Effector memory CD4-positive, alpha-beta T cell (primary cell): ENCODE measurements at regions not wholly inside any gene's neighbourhood (a gene's known extent, or its start where the extent isn't known, plus 50 kb on each side); places are given as distances from the start of the nearest gene placed in this dataset.
"Not testable (repeated sequence)": the region's sequence is repeated elsewhere in the genome, so short reads cannot be mapped to it uniquely, and the experiment has no call there.

Experiments
- DNase-seq, 3 donors: peaks; one replicate each; pipeline ENCODE4 v3.0.0-alpha.2; 2020
- H3K27ac ChIP-seq: 2 replicates; pipeline ENCODE4 v1.7.0; 2013; ENCODE audit warnings: mild to moderate bottlenecking, low read length, moderate library complexity; ENCODE audit not compliant: insufficient read depth, poor library complexity, severe bottlenecking
- H3K27me3 ChIP-seq: replicated peaks from 2 replicates; pipeline ENCODE4 v1.7.0; 2013; ENCODE audit warnings: mild to moderate bottlenecking, low read length; ENCODE audit not compliant: insufficient read depth, control insufficient read depth, poor library complexity, severe bottlenecking
- H3K36me3 ChIP-seq: 2 replicates; pipeline ENCODE4 v1.7.0; 2013; ENCODE audit warnings: mild to moderate bottlenecking, low read length, moderate library complexity; ENCODE audit not compliant: control insufficient read depth, insufficient read depth
- H3K4me1 ChIP-seq: 2 replicates; pipeline ENCODE4 v1.7.0; 2013; ENCODE audit warnings: low read length, mild to moderate bottlenecking; ENCODE audit not compliant: control insufficient read depth, insufficient read depth, poor library complexity, severe bottlenecking
- H3K4me3 ChIP-seq: 2 replicates; pipeline ENCODE4 v1.7.0; 2013; ENCODE audit warnings: low read length, low read depth, mild to moderate bottlenecking; ENCODE audit not compliant: insufficient read depth, poor library complexity, severe bottlenecking
- H3K9me3 ChIP-seq: 2 replicates; pipeline ENCODE4 v1.7.0; 2013; ENCODE audit warnings: mild to moderate bottlenecking, low read length, moderate library complexity; ENCODE audit not compliant: control insufficient read depth

DNA sequence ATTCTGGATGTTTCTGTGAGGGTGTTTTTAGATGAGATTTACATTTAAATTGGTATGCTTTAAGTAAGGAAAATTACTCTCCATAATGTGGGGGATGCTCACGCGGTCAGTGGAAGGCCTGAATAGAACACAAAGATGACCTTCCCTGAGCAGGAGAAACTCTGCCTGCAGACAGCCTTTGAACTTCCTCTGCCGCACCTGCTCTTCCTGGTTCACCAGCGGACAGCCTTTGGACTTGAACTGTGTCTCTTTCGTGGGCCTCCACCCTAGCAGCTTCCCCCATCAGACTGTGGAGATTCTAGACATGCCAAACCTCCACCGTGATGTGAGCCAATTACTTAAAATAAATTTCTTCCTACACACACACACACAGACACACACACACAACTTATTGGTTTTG, 210.7 kb downstream of the EFCAB11 start:
- H3K27ac ChIP-seq: no peak overlapping the region
- H3K4me3 ChIP-seq: no peak overlapping the region
- no peak for DNase-seq

DNA sequence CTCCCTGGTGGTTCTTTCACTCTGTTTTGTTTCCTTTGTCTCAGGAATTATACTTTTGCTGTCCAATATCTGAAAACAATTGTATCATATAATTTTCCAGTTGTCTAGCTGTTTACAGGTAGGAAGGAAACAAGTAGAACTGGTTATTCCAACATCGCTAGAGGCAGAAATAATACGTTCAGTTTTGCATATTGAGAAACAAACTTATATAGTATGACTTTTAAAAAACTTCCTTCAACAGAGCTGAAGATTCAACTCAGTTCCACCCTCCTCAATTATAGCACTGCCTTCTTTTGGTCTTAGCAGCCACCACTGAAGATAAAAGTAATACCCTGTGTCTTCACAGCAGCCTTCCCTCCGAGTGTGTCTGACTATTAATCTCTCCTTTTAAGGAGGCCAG, 214.3 kb downstream of the EFCAB11 start:
- H3K9me3 ChIP-seq: no peaks in the 10 kb centered on the region
- no peak overlapping the region for H3K4me3 ChIP-seq
- H3K27me3 ChIP-seq: no peaks in the 10 kb centered on the region
- H3K36me3 ChIP-seq: no peaks in the 10 kb centered on the region
- no peaks in the 10 kb centered on the region for H3K4me1 ChIP-seq
- H3K27ac ChIP-seq: no peak overlapping the region
- no peak for DNase-seq

More for the DNA sequence above, 210.7 kb downstream of the EFCAB11 start:
- no peaks in the 10 kb centered on the region for H3K4me1 ChIP-seq
- no peaks in the 10 kb centered on the region for H3K9me3 ChIP-seq
- no peaks in the 10 kb centered on the region for H3K36me3 ChIP-seq
- no peaks in the 10 kb centered on the region for H3K27me3 ChIP-seq

DNA sequence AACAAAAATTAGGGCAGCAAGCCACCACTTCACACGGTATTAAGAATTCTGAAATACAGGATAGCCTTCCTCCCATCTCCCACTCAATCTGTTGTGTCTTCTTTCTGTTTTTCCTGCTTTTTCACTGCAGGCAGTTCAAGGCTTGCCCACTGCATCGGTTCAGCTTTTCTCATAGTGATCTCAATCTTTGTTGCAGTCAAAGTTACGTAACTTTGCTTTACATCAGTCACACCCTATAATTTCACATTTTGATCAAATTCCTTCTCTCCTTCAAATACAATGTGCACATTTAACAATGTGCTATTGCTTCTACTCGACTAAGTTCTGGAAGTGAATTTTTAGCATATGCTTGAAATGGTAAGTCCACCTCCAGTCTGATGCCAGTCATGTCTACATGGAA, 217.6 kb downstream of the EFCAB11 start:
- Histone ChIP-seq H3K36me3 (no peaks in the 10 kb centered on the region), H3K27me3 (no peaks in the 10 kb centered on the region), H3K4me1 (no peaks in the 10 kb centered on the region), H3K9me3 (no peaks in the 10 kb centered on the region), H3K27ac (no peak overlapping the region), H3K4me3 (no peak overlapping the region)
- DNase-seq: no peak

DNA sequence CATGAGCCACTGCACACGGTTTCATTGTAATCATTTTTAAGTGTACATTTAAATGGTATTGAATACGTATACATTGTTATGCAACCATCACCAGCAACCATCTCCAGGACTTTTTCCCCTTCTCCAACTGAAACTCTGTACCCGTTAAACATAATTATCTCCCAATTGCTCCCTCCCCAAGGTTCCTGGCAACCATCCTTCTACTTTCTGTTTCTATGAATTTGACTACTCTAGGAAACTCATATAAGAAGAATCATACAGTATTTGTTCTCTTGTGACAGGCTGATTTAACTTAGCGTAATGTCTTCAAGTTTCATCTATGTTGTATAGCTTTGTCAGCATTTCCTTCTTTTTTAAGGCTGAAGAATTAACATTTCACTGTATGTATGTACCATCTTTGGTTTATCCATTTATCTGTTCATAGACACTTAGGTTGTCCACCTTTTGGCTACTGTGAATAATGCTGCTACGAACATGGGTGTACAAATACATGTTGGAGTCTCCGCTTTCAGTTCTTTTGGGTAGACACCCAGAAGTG, 223.1 kb downstream of the EFCAB11 start:
- Histone ChIP-seq H3K4me1 (no peaks in the 10 kb centered on the region), H3K27me3 (no peaks in the 10 kb centered on the region), H3K27ac (no peak overlapping the region), H3K9me3 (no peaks in the 10 kb centered on the region), H3K36me3 (no peaks in the 10 kb centered on the region), H3K4me3 (no peak overlapping the region)
- DNase-seq: no peak

DNA sequence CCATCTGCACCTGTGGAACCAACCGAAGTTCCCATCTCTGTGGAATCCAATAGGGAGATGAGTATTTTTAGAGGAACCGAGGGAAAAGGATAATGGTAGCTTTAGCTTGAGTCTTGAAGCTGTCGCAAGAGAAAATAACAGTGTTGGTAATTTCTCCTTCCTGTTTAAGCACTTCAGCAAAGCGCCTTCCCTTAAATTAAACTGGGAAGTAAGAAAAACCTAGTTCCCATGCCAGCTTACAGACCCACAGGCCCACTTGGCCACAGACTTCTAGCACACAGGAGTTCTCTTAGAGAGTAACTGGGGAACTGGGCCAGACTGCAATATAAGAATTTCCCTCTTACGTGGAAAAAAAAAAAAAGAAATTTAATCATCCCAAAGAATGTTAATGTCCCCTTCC, 223.8 kb downstream of the EFCAB11 start:
- H3K27ac ChIP-seq: no peak overlapping the region
- no peaks in the 10 kb centered on the region for H3K4me1 ChIP-seq
- no peaks in the 10 kb centered on the region for H3K27me3 ChIP-seq
- H3K36me3 ChIP-seq: no peaks in the 10 kb centered on the region
- no peaks in the 10 kb centered on the region for H3K9me3 ChIP-seq
- no peak for DNase-seq
- no peak overlapping the region for H3K4me3 ChIP-seq

DNA sequence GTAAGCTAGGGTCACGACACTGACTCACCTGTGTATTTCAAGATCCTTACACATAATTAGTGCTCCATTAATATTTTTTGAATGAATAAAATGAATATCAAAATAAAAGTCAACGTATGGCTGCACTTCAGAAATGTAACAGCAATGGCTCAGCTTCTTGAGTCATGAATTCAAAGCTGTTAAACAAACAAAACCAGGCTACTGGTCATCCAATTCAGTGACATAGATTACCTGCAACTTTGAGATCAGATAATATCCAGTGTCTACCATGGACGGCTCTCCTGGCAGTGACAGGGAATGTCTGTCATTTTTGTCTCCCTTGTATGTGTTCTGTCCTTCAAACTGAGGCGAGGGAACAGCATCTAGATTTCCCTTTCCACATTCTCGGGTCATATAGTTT, 225.6 kb downstream of the EFCAB11 start:
- peaks cover 9% of the 10 kb centered on the region for H3K4me1 ChIP-seq
- no peaks in the 10 kb centered on the region for H3K27me3 ChIP-seq
- DNase-seq: no peak

DNA sequence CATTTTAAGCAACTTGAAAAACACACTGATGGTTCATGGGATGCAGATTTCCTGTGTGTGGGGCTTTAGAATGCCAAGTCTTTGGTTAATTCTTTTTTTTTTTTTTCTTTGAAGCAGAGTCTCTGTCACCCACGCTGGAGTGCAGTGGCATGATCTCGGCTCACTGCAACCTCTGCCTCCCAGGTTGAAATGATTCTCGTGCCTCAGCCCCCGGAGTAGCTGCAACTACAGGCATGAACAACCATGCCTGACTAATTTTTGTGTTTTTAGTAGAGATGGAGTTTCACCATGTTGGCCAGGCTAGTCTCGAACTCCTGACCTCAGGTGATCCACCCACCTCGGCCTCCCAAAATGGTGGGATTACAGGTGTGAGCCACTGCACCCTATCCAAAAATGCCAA, 228.3 kb downstream of the EFCAB11 start:
- H3K27ac ChIP-seq, H3K9me3 ChIP-seq, H3K27me3 ChIP-seq, DNase-seq, H3K36me3 ChIP-seq, H3K4me3 ChIP-seq: not testable (repeated sequence)
- H3K4me1 ChIP-seq: peaks cover 33% of the 10 kb centered on the region

More for the DNA sequence above, 225.6 kb downstream of the EFCAB11 start:
- Histone ChIP-seq H3K36me3 (no peaks in the 10 kb centered on the region), H3K9me3 (no peaks in the 10 kb centered on the region), H3K27ac (no peak overlapping the region), H3K4me3 (no peak overlapping the region)

DNA sequence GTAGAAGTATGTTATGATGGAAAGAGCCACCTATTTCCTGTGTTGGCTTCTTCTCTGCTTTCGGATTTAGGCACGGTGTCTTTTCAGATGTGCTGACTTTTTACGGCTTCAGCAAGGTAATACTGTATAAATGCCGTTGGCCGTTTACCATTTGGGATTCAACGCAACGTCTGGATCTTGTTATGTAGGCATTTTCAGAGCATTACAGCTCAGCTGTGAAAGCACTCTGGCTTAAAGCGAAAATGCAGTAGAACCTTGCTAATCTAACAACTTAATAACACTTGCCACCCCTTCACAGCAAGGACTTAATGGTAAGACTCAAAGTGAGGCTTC, 229.9 kb downstream of the EFCAB11 start:
- Histone ChIP-seq H3K27me3 (no peaks in the 10 kb centered on the region), H3K36me3 (no peaks in the 10 kb centered on the region), H3K4me3 (peak overlapping the region; percentile 36), H3K27ac (peak overlapping the region; percentile 23), H3K4me1 (peaks cover 46% of the 10 kb centered on the region), H3K9me3 (no peaks in the 10 kb centered on the region)
- no peak for DNase-seq

DNA sequence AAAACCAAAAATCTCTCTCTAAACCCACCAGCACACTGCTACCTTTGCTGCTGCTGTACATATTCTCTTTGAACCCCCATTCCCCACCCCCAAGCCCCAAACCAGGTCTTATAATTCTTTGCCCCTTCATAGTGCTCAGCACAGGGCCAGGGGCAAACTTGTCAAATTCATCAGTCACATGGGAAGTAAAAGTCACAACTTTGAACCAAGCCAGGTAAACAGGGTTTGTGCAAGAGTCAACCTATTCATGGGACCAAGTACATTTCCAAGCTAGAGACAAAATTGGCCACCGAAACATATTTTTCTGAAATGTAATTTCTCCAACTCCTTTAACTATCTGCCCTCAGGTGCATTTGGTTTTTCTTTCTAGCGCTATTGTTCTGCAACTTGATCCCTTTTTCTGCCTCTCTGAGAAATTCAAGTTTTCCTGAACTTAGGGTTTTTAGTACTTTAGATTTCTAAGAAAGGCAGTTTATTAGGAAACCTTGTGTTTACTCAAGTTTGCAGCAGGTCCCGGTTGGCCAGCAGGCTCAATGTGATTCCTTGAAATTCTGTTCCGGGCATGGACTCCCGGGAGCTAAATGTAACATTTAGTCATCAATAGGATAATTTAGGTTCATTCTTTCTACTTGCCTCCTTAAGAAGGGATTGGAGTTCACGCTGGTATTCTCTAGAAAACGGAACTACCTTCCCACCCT, 230.5 kb downstream of the EFCAB11 start:
- Histone ChIP-seq H3K9me3 (no peaks in the 10 kb centered on the region), H3K27ac (peak overlapping the region; percentile 23), H3K4me1 (peaks cover 49% of the 10 kb centered on the region), H3K27me3 (no peaks in the 10 kb centered on the region), H3K36me3 (no peaks in the 10 kb centered on the region), H3K4me3 (peak overlapping the region; percentile 36)
- no peak for DNase-seq

DNA sequence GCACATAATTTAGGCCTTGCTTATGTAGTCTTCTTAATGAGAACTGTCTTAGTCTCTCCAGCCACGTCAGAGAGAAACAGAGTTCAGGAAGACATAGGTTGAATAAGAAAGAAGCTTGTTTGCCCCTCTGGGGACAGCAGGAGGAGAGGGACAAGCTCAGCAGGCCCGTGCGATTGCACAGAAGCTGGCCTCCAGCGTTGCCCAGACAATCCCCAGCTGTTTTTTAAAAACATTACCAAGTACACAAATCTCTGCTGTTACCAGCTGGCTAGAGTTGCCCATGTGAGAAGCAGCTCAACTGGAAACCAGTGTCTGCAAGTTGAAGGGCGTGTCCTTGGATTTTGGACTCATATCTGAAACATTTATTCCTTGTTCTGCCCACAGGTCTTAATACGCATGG, 232.6 kb downstream of the EFCAB11 start:
- Histone ChIP-seq H3K36me3 (no peaks in the 10 kb centered on the region), H3K9me3 (no peaks in the 10 kb centered on the region), H3K4me3 (no peak overlapping the region), H3K4me1 (peaks cover 49% of the 10 kb centered on the region), H3K27ac (peak overlapping the region; percentile 82), H3K27me3 (no peaks in the 10 kb centered on the region)
- DNase-seq: no peak
